DOHH2 (cell line): ENCODE measurements at regions not wholly inside any gene's neighbourhood (a gene's known extent, or its start where the extent isn't known, plus 50 kb on each side); places are given as distances from the start of the nearest gene placed in this dataset.

ENCODE experiments used
- H3F3A ChIP-seq: fragments of 200-600 bp; sonication (generic), shearing (Covaris generic); 2 replicates; pipeline ENCODE4 v1.6.0; 2016; ENCODE audit warnings: antibody characterized with exemption, mild to moderate bottlenecking; ENCODE audit not compliant: control insufficient read depth, insufficient read depth
- H3K27ac ChIP-seq: fragments of 200-600 bp; sonication (generic); 2 replicates; pipeline ENCODE4 v1.5.1; 2014; ENCODE audit warnings: low read depth, mild to moderate bottlenecking, low read length, moderate library complexity
- H3K27me3 ChIP-seq: fragments of 200-600 bp; sonication (generic); 2 replicates; pipeline ENCODE4 v1.6.1; 2014; ENCODE audit warnings: mild to moderate bottlenecking, low read length, mixed read lengths; ENCODE audit not compliant: control insufficient read depth
- H3K36me3 ChIP-seq: fragments of 200-600 bp; sonication (generic); 2 replicates; pipeline ENCODE4 v1.6.1; 2014; ENCODE audit warnings: mild to moderate bottlenecking, low read length, moderate library complexity, mixed read lengths; ENCODE audit not compliant: control insufficient read depth
- H3K4me1 ChIP-seq: fragments of 200-600 bp; sonication (generic); 2 replicates; pipeline ENCODE4 v1.6.1; 2014; ENCODE audit warnings: mild to moderate bottlenecking, low read length, mixed read lengths; ENCODE audit not compliant: control insufficient read depth
- H3K4me2 ChIP-seq: fragments of 200-600 bp; sonication (generic); 2 replicates; pipeline ENCODE4 v1.6.0; 2014; ENCODE audit warnings: mild to moderate bottlenecking, low read length, moderate library complexity
- H3K4me3 ChIP-seq: fragments of 200-600 bp; sonication (generic); 2 replicates; pipeline ENCODE4 v1.5.1; 2014; ENCODE audit warnings: mild to moderate bottlenecking, low read length, mixed read lengths
- H3K79me2 ChIP-seq: fragments of 200-600 bp; sonication (generic); 2 replicates; pipeline ENCODE4 v1.6.1; 2014; ENCODE audit warnings: mild to moderate bottlenecking, low read length, mixed read lengths; ENCODE audit not compliant: control insufficient read depth
- H3K9me2 ChIP-seq: fragments of 200-600 bp; sonication (generic); replicated peaks from 2 replicates; pipeline ENCODE4 v1.6.1; 2014; ENCODE audit warnings: mild to moderate bottlenecking, low read length, mixed read lengths; ENCODE audit not compliant: control insufficient read depth
- H3K9me3 ChIP-seq: fragments of 200-600 bp; sonication (generic); 2 replicates; pipeline ENCODE4 v1.6.1; 2014; ENCODE audit warnings: antibody characterized with exemption, low read length, mixed read lengths; ENCODE audit not compliant: control insufficient read depth, insufficient read depth
- H4K20me1 ChIP-seq: fragments of 200-600 bp; sonication (generic); 2 replicates; pipeline ENCODE4 v1.6.0; 2014; ENCODE audit warnings: low read depth, mild to moderate bottlenecking, antibody characterized with exemption, low read length, moderate library complexity; ENCODE audit not compliant: control insufficient read depth, insufficient read depth
- CTCF ChIP-seq: fragments of 200-600 bp; sonication (generic); IDR thresholded peaks from one replicate; pipeline ENCODE4 v1.5.1; 2014; ENCODE audit warnings: antibody characterized with exemption, mild to moderate bottlenecking, low read depth, low read length; ENCODE audit not compliant: poor library complexity, severe bottlenecking
- EZH2phosphoT487 ChIP-seq: fragments of 200-600 bp; sonication (generic); IDR thresholded peaks from 2 replicates; pipeline ENCODE4 v1.6.1; 2017; ENCODE audit warnings: borderline replicate concordance, mild to moderate bottlenecking, antibody characterized with exemption, low read length, moderate library complexity, mixed read lengths

GRCh38 chr22:23513133-23513532 is 67.0 kb downstream of the IGLL1 start:
- no peak for TF ChIP-seq CTCF
- no peak for TF ChIP-seq EZH2phosphoT487
- Histone ChIP-seq H3F3A (no peaks in the 10 kb centered on the region), H3K79me2 (no peaks in the 10 kb centered on the region), H3K27ac (no peak overlapping the region), H3K4me3 (no peak overlapping the region), H3K4me2 (no peak overlapping the region), H3K27me3 (no peaks in the 10 kb centered on the region), H3K36me3 (no peaks in the 10 kb centered on the region), H3K9me2 (no peaks in the 10 kb centered on the region), H3K9me3 (no peaks in the 10 kb centered on the region), H3K4me1 (no peaks in the 10 kb centered on the region), H4K20me1 (no peaks in the 10 kb centered on the region)

GRCh38 chr22:23512721-23513120 is 67.4 kb downstream of the IGLL1 start:
- no peaks in the 10 kb centered on the region for H3K9me2 ChIP-seq
- H3K4me3 ChIP-seq: no peak overlapping the region
- TF ChIP-seq CTCF (no peak), EZH2phosphoT487 (no peak)
- no peaks in the 10 kb centered on the region for H3K79me2 ChIP-seq
- no peaks in the 10 kb centered on the region for H3K36me3 ChIP-seq
- H3K27me3 ChIP-seq: no peaks in the 10 kb centered on the region
- no peak overlapping the region for H3K27ac ChIP-seq
- H3K9me3 ChIP-seq: no peaks in the 10 kb centered on the region
- no peaks in the 10 kb centered on the region for H3F3A ChIP-seq
- H3K4me2 ChIP-seq: no peak overlapping the region
- H4K20me1 ChIP-seq: no peaks in the 10 kb centered on the region
- no peaks in the 10 kb centered on the region for H3K4me1 ChIP-seq

GRCh38 chr22:23512348-23512705 is 67.8 kb downstream of the IGLL1 start:
- H3K4me3 ChIP-seq: no peak overlapping the region
- H3K9me2 ChIP-seq: no peaks in the 10 kb centered on the region
- H3K36me3 ChIP-seq: no peaks in the 10 kb centered on the region
- TF ChIP-seq EZH2phosphoT487 (no peak), CTCF (no peak)
- H3K79me2 ChIP-seq: no peaks in the 10 kb centered on the region
- H3K9me3 ChIP-seq: no peaks in the 10 kb centered on the region
- H3K27ac ChIP-seq: no peak overlapping the region
- H3K4me1 ChIP-seq: no peaks in the 10 kb centered on the region
- no peaks in the 10 kb centered on the region for H3F3A ChIP-seq
- no peaks in the 10 kb centered on the region for H4K20me1 ChIP-seq
- no peak overlapping the region for H3K4me2 ChIP-seq
- H3K27me3 ChIP-seq: no peaks in the 10 kb centered on the region
